ENCODE measurements at regions not wholly inside any gene's neighbourhood (a gene's known extent, or its start where the extent isn't known, plus 50 kb on each side); places are given as distances from the start of the nearest gene placed in this dataset.

- no peak for TF ChIP-seq CTCF (IDR thresholded peaks at IDR 0.05; ENCODE audit: insufficient read depth, low read length, poor library complexity, severe bottlenecking)
- DNase-seq (ENCODE audit: extremely low read depth, insufficient read length) = no peak
- no peak overlapping the region for H3K4me3 ChIP-seq (replicated peaks; ENCODE audit: low read depth, low read length)
Measured at GRCh38 chr18:28404694-28405093, 227.8 kb upstream of the CDH2 start.

GRCh38 chr18:28399781-28400362, 222.9 kb upstream of the CDH2 start:
- DNase-seq (ENCODE audit: extremely low read depth, insufficient read length) = no peak
- no peaks in the 10 kb centered on the region for H3K36me3 ChIP-seq (ENCODE audit: control insufficient read depth, insufficient read depth, low read length)
- TF ChIP-seq CTCF (IDR thresholded peaks at IDR 0.05; ENCODE audit: insufficient read depth, low read length, poor library complexity, severe bottlenecking) = no peak
- H3K4me3 ChIP-seq (replicated peaks; ENCODE audit: low read depth, low read length) = no peak overlapping the region
- H3K27me3 ChIP-seq (replicated peaks; ENCODE audit: control insufficient read depth, insufficient read depth, low read length) = no peaks in the 10 kb centered on the region

More at GRCh38 chr18:28404694-28405093, 227.8 kb upstream of the CDH2 start:
- no peaks in the 10 kb centered on the region for H3K27me3 ChIP-seq (replicated peaks; ENCODE audit: control insufficient read depth, insufficient read depth, low read length)
- H3K36me3 ChIP-seq (ENCODE audit: control insufficient read depth, insufficient read depth, low read length) = no peaks in the 10 kb centered on the region

GRCh38 chr18:28398471-28398870, 221.5 kb upstream of the CDH2 start:
- DNase-seq (ENCODE audit: extremely low read depth, insufficient read length) = no peak
- Histone ChIP-seq H3K4me3 (replicated peaks; ENCODE audit: low read depth, low read length) (no peak overlapping the region), H3K27me3 (replicated peaks; ENCODE audit: control insufficient read depth, insufficient read depth, low read length) (no peaks in the 10 kb centered on the region), H3K36me3 (ENCODE audit: control insufficient read depth, insufficient read depth, low read length) (no peaks in the 10 kb centered on the region)
- no peak for TF ChIP-seq CTCF (IDR thresholded peaks at IDR 0.05; ENCODE audit: insufficient read depth, low read length, poor library complexity, severe bottlenecking)

GRCh38 chr18:28390022-28390421, 213.1 kb upstream of the CDH2 start:
- no peak for TF ChIP-seq CTCF (IDR thresholded peaks at IDR 0.05; ENCODE audit: insufficient read depth, low read length, poor library complexity, severe bottlenecking)
- Histone ChIP-seq H3K4me3 (replicated peaks; ENCODE audit: low read depth, low read length) (no peak overlapping the region), H3K36me3 (ENCODE audit: control insufficient read depth, insufficient read depth, low read length) (no peaks in the 10 kb centered on the region), H3K27me3 (replicated peaks; ENCODE audit: control insufficient read depth, insufficient read depth, low read length) (no peaks in the 10 kb centered on the region)
- no peak for DNase-seq (ENCODE audit: extremely low read depth, insufficient read length)

GRCh38 chr18:28382215-28382879, 205.4 kb upstream of the CDH2 start:
- no peaks in the 10 kb centered on the region for H3K27me3 ChIP-seq (replicated peaks; ENCODE audit: control insufficient read depth, insufficient read depth, low read length)
- TF ChIP-seq CTCF (IDR thresholded peaks at IDR 0.05; ENCODE audit: insufficient read depth, low read length, poor library complexity, severe bottlenecking) = no peak
- no peaks in the 10 kb centered on the region for H3K36me3 ChIP-seq (ENCODE audit: control insufficient read depth, insufficient read depth, low read length)
- no peak overlapping the region for H3K4me3 ChIP-seq (replicated peaks; ENCODE audit: low read depth, low read length)
- no peak for DNase-seq (ENCODE audit: extremely low read depth, insufficient read length)
